Activated CD8-positive, alpha-beta T cell treated with anti-CD3 and anti-CD28 coated beads for 36 hours (primary cell): ENCODE measurements at regions not wholly inside any gene's neighbourhood (a gene's known extent, or its start where the extent isn't known, plus 50 kb on each side); places are given as distances from the start of the nearest gene placed in this dataset.

ENCODE experiments used
- ATAC-seq: fragments of 200-7000 bp; cut with Tn5 transposase; one replicate; pipeline ENCODE4 v1.10.0; 2021; ENCODE audit warnings: mild to moderate bottlenecking, moderate library complexity
- CTCF ChIA-PET: fragments of 350-600 bp; sonication (Branson Sonifier 250); formaldehyde crosslinking; loops from one replicate; lab custom pipeline; 2021; ENCODE audit warnings: antibody characterized with exemption; lab: Charles Lee
- POLR2A ChIA-PET: fragments of 350-600 bp; sonication (Branson Sonifier 250); formaldehyde crosslinking; loops from one replicate; lab custom pipeline; 2021; ENCODE audit warnings: antibody characterized with exemption; lab: Charles Lee
- DNase-seq: peaks from one replicate; pipeline ENCODE4 v3.0.0-alpha.2; 2020
- H3K27ac Mint-ChIP-seq: one replicate; pipeline ENCODE4 v1.8.0; 2021; ENCODE audit warnings: mild to moderate bottlenecking, mixed read lengths
- H3K27me3 Mint-ChIP-seq: one replicate; pipeline ENCODE4 v1.8.0; 2021; ENCODE audit warnings: mixed read lengths
- H3K36me3 Mint-ChIP-seq: one replicate; pipeline ENCODE4 v1.8.0; 2021; ENCODE audit warnings: low read depth, mixed read lengths
- H3K4me1 Mint-ChIP-seq: one replicate; pipeline ENCODE4 v1.8.0; 2021; ENCODE audit warnings: low read depth, mixed read lengths
- H3K4me3 Mint-ChIP-seq: one replicate; pipeline ENCODE4 v1.8.0; 2021; ENCODE audit warnings: mild to moderate bottlenecking, moderate library complexity, mixed read lengths
- H3K9me3 Mint-ChIP-seq: one replicate; pipeline ENCODE4 v1.8.0; 2021; ENCODE audit warnings: mixed read lengths
- intact Hi-C: fragments of 100-400 bp; cut with micrococcal nuclease; formaldehyde crosslinking; loops from one replicate; pipeline ENCODE4 v1.10.0; 2022
- TF ChIP-seq, protein P1 (sequence below): fragments of 200-600 bp; IDR thresholded peaks from one replicate; pipeline ENCODE4 v1.8.0; 2022; ENCODE audit warnings: antibody characterized with exemption, mild to moderate bottlenecking

DNA sequence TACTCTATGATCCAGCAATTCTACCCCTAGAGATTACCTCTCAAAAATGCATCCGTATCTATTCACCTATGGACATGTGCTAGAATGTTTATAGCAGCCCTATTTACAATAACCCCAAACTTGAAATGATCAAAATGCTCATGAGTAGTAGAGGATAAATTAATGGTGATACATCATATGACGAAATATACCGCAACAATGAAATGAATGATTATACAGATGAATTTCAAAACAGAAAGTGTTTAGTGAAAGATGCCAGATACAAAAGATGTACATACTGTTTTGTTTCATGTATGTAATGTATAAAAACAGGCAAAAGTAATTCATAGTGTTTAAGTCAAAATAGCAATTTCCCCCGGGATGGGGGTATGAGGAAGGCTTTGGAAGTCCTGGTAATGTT lies 91.0 kb upstream of the CD55 start:
- Mint-ChIP-seq H3K36me3 (no peaks in the 10 kb centered on the region), H3K9me3 (no peaks in the 10 kb centered on the region), H3K27ac (no peak overlapping the region), H3K4me3 (no peak overlapping the region), H3K4me1 (no peaks in the 10 kb centered on the region), H3K27me3 (peaks cover 1% of the 10 kb centered on the region)
- ATAC-seq (no peak), DNase-seq (no peak)
- TF ChIP-seq, protein P1, sequence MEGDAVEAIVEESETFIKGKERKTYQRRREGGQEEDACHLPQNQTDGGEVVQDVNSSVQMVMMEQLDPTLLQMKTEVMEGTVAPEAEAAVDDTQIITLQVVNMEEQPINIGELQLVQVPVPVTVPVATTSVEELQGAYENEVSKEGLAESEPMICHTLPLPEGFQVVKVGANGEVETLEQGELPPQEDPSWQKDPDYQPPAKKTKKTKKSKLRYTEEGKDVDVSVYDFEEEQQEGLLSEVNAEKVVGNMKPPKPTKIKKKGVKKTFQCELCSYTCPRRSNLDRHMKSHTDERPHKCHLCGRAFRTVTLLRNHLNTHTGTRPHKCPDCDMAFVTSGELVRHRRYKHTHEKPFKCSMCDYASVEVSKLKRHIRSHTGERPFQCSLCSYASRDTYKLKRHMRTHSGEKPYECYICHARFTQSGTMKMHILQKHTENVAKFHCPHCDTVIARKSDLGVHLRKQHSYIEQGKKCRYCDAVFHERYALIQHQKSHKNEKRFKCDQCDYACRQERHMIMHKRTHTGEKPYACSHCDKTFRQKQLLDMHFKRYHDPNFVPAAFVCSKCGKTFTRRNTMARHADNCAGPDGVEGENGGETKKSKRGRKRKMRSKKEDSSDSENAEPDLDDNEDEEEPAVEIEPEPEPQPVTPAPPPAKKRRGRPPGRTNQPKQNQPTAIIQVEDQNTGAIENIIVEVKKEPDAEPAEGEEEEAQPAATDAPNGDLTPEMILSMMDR = no peak
- intact Hi-C loops = no loop called here
- ChIA-PET POLR2A (no interaction called here), CTCF (interaction anchor here (0.6 kb wide), 1 partner anchor 93 kb away, joined by 3 read pairs; no protein-coding TSS in a partner anchor)

DNA sequence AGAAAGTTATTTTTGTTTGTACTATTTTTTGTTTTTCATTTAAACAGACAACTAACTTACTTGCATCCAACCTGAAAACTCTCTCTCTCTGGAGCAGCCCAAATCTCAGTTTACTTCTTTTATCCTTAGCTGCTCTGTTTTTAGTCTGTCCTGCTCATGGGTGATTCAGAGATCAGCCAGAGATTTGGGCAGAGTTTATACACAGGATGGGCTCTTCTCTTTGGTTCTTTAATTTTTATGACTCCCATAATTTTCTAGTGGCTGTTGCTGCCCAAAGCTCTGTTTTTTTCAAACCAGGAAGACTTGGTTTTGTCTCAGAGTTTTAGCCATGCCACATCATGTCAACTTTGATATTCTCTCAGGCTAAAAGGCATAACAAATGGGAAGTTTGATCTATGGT lies 86.8 kb upstream of the CD55 start:
- peaks cover 1% of the 10 kb centered on the region for H3K27me3 Mint-ChIP-seq
- no peaks in the 10 kb centered on the region for H3K36me3 Mint-ChIP-seq
- DNase-seq = no peak
- no peaks in the 10 kb centered on the region for H3K4me1 Mint-ChIP-seq
- CTCF ChIA-PET = no interaction called here
- H3K9me3 Mint-ChIP-seq = no peaks in the 10 kb centered on the region
- POLR2A ChIA-PET = no interaction called here
- intact Hi-C loops = no loop called here
- no peak overlapping the region for H3K27ac Mint-ChIP-seq
- TF ChIP-seq, protein P1 = no peak
- no peak overlapping the region for H3K4me3 Mint-ChIP-seq
- no peak for ATAC-seq

DNA sequence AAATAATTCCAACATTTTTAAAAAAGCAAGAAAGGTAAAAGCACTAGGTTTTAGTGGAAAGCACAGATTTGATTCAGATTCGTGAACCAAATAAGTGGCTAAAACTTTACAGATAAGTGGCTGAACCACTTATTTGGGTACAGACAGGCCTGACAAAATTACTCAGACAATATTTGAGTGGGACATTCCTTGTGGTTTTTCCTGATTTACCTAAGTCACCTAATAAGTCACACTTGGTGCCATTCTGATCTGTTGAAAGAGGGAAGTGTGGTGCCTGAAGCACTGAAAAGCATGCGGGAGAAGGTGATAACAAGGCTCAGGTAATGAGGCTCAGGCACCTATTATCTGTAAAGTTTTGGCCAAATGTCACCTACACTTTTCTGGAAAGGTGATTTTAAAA lies 81.6 kb upstream of the CD55 start:
- DNase-seq (no peak), ATAC-seq (no peak)
- ChIA-PET CTCF (interaction anchor here (0.7 kb wide), 1 partner anchor 165 kb away, joined by 3 read pairs; no protein-coding TSS in a partner anchor), POLR2A (no interaction called here)
- H3K4me1 Mint-ChIP-seq = no peaks in the 10 kb centered on the region
- no peak overlapping the region for H3K27ac Mint-ChIP-seq
- H3K27me3 Mint-ChIP-seq = peaks cover 1% of the 10 kb centered on the region
- TF ChIP-seq, protein P1 = no peak
- no peak overlapping the region for H3K4me3 Mint-ChIP-seq
- intact Hi-C loops = no loop called here
- no peaks in the 10 kb centered on the region for H3K9me3 Mint-ChIP-seq
- no peaks in the 10 kb centered on the region for H3K36me3 Mint-ChIP-seq

DNA sequence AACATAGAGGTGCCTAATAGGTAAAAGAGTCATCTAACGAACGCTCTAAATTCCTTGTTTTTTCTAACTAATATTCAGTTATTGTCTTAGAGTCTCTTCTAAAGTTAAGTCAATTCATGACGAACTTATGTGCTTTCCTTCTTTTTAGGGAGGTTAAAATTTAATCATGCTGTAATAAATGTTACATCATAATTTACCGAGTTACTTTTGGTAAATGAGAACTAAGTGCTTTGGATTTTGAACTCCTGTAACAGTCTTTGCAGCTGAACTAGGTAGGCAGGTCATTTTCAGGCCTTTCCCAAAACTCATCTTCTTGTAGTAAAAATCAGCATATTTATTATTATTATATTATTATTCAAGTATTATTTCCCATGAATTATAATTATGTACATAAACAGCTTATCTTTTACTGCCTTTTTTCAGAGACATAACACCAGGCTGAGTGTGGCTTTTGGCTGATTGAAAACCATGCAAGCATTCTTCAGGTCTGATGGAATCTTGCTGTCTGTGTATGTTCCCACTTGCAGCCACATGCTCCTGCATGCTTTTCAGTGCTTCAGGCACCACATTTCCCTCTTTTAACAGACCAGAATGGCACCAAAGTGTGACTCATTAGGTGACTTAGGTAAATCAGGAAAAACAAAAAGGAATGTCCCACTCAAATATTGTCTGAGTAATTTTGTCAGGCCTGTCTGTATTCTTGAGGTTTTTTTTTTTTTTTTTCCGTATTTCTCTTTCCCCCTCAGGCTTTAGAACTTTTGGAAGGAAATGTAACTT lies 81.0 kb upstream of the CD55 start:
- Mint-ChIP-seq H3K36me3 (no peaks in the 10 kb centered on the region), H3K27ac (no peak overlapping the region), H3K4me3 (no peak overlapping the region), H3K4me1 (peaks cover 6% of the 10 kb centered on the region), H3K27me3 (no peaks in the 10 kb centered on the region), H3K9me3 (no peaks in the 10 kb centered on the region)
- ChIA-PET CTCF (no interaction called here), POLR2A (no interaction called here)
- intact Hi-C loops = no loop called here
- TF ChIP-seq, protein P1 = no peak
- DNase-seq = no peak
- no peak for ATAC-seq

DNA sequence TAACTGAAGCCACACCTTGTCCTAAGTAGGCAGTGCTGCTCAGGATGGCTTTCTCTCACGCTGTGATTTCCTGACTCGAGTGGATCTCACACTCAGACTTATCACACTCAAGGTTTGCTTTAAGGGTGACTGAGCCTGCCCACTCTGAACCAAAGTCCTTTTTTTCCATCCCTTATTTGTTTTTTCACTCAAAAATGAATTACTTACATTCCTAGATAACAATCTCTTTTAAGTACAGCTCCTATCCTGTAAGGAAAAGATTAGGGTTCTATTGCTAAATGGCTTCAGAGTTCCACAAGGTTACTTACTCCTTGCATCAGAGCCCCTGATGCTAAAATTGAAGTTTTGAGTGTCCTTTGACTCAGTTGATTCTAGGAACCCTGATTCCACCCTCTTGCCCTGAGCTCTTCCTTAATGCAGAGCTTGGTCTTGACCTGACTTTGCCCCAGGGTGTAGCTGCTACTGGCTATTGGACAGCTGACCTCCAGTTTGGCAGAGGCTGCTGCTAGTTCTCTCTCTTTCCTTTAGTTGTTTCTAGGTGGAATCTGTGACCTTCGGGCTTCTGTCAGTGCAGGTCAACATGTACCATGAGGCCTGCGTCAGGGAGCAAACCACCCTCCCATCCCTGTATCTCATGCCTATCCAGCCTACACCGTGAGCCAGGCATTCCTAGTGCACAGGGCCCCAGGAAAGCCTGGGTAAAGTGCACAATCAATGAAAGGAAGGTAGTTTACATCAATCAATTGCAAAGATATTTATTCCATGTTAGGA lies 80.1 kb upstream of the CD55 start:
- DNase-seq = no peak
- ChIA-PET POLR2A (no interaction called here), CTCF (no interaction called here)
- H3K27ac Mint-ChIP-seq = no peak overlapping the region
- H3K36me3 Mint-ChIP-seq = no peaks in the 10 kb centered on the region
- intact Hi-C loops = no loop called here
- no peaks in the 10 kb centered on the region for H3K9me3 Mint-ChIP-seq
- H3K4me1 Mint-ChIP-seq = peaks cover 6% of the 10 kb centered on the region
- no peaks in the 10 kb centered on the region for H3K27me3 Mint-ChIP-seq
- no peak overlapping the region for H3K4me3 Mint-ChIP-seq
- TF ChIP-seq, protein P1 = no peak
- ATAC-seq = no peak
